Thyroid gland (tissue), 4 donors: ENCODE measurements at regions not wholly inside any gene's neighbourhood (a gene's known extent, or its start where the extent isn't known, plus 50 kb on each side); places are given as distances from the start of the nearest gene placed in this dataset.

Experiments used
- POLR2A ChIP-seq, 2 donors: fragments of 450-650 bp; IDR thresholded peaks; one replicate each; pipeline ENCODE4 v1.6.1; 2017; ENCODE audit warnings: antibody characterized with exemption in 2 of 2, mild to moderate bottlenecking in 2 of 2, moderate library complexity in 1 of 2
- TF ChIP-seq, protein P1 (sequence below), 6 experiments: fragments of 200-600 bp in 3 of 6; fragments of 450-650 bp in 3 of 6; sonication (generic) in 3 of 6; IDR thresholded peaks; one replicate each; pipeline ENCODE4 v1.5.1; 2016 to 2019; ENCODE audit warnings: antibody characterized with exemption in 6 of 6, mild to moderate bottlenecking in 2 of 6, inconsistent platforms in 1 of 6, moderate library complexity in 1 of 6

DNA sequence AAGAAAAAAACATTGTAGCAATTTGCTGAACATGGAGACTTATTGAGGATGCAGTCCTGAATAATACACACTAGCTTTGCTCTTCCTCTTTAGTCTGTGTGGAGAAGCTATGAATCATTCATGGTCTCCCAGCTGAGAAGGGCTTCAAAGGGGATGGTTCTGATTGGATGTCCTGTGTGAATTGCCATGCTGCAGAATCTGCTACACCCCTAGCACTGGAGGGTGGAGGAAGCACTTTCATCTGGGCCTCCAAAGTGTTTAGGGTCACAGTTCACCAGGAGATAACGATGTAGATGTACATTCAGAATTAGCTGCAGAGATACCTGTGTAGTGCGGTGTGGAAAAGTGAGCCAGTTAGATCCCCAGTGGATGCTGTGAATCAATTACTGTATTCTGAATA is 321.1 kb upstream of the EDNRB start:
- TF ChIP-seq, protein P1, sequence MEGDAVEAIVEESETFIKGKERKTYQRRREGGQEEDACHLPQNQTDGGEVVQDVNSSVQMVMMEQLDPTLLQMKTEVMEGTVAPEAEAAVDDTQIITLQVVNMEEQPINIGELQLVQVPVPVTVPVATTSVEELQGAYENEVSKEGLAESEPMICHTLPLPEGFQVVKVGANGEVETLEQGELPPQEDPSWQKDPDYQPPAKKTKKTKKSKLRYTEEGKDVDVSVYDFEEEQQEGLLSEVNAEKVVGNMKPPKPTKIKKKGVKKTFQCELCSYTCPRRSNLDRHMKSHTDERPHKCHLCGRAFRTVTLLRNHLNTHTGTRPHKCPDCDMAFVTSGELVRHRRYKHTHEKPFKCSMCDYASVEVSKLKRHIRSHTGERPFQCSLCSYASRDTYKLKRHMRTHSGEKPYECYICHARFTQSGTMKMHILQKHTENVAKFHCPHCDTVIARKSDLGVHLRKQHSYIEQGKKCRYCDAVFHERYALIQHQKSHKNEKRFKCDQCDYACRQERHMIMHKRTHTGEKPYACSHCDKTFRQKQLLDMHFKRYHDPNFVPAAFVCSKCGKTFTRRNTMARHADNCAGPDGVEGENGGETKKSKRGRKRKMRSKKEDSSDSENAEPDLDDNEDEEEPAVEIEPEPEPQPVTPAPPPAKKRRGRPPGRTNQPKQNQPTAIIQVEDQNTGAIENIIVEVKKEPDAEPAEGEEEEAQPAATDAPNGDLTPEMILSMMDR (IDR thresholded peaks at IDR 0.05), result no peak
- TF ChIP-seq POLR2A (IDR thresholded peaks at IDR 0.05), result no peak
